Medulla oblongata (tissue), 1 donor: ENCODE measurements at regions not wholly inside any gene's neighbourhood (a gene's known extent, or its start where the extent isn't known, plus 50 kb on each side); places are given as distances from the start of the nearest gene placed in this dataset.
"Not testable (repeated sequence)": the region's sequence is repeated elsewhere in the genome, so short reads cannot be mapped to it uniquely, and the experiment has no call there.

Experiments
- DNase-seq: peaks from one replicate; pipeline ENCODE4 v3.0.0-alpha.2; 2015; ENCODE audit errors: extremely low spot score

DNA sequence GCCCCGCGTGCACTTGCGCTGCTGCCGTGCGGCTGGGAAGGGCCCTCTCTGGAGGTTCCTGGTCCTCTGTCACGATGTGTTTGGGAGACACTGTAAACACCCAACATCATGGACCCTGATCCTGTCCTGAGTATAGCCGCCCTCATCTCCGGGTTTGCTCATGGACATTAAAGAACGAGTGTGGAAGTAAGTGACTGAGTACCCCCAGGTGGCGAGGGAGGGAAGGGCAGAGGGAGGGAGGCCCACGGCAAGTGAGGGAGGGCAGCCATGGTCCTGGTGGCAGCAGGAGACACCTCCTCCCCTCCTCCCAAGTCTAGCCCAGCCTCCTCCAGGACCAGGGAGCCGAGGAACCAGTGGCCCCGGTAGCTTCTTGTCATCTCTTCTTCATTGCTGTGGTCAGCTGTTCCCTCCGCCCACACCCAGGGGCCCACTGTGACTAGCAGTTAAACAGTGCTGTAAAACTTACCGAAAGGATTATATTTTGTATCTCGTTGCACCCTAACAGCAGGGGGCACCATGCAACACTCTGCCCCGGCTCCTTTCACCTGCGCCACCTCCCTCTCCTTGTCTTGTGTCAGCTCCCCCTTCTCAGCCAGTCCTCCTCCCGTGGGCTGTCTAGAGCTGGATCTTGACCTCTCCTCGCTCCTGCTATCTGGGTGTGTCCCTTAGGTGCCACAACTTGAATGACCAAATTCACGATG lies 566.5 kb upstream of the B3GAT1 start:
- no peak for DNase-seq

DNA sequence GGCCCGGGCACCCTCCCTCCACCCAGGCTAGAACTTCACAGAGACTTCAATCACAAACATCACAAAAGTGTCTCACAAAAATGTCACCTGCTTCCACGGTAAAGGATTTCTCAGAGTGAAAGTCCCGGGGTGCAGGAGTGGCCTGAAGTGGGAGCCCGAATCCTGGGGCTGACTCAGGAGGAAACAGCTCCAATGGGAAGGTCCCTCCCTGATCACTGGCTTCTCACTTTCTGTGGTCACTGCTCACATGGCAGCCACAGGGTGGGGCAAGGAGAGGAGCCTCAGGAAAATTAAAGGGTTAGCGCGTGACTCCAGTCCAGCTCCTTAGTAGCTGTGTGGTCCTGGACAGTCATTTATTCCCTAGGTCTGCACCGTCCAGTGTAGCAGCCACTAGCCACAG lies 564.5 kb upstream of the B3GAT1 start:
- no peak for DNase-seq

DNA sequence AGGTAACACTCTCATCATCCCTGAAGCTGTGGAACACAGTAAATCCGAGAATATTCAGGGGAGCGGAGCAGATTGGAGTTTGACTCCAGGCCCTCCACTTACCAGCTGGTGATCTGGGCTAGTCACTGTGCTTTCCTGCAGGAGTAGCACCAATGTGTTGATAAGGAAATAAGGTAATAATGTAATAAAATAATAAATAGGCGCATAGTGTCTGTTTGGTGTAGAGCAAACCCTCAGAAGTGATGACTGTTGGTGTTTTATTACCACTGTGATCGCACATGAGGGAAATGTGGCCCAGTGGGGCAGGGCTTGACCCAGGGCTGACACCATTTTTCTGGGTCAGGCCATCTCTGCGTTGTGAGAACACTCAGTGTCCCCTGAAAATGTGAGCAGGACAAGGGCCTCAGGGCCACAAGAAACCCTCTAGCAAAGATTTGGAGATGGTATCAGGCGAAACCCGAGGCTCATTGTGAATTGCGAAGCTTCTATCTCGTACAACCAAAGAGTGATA lies 563.9 kb upstream of the B3GAT1 start:
- DNase-seq: no peak

DNA sequence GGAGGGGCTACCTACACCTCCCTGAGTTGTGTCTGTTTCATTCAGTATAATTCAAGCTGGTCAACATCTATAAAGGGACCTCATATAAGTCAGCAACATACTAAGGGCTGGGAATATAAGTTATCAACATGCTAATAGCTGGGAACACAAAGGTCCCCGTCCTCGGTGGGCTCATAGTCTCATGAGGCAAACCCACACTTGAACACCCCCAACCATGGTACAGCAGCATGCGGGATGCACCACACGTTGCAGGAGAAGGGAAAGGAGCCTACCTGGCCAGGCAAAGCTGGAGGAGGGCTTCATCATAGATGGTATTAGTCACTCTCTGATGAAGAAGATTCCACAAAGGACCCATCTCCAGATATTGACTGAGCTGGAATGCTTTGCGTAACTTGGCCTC lies 561.8 kb upstream of the B3GAT1 start:
- DNase-seq: no peak

DNA sequence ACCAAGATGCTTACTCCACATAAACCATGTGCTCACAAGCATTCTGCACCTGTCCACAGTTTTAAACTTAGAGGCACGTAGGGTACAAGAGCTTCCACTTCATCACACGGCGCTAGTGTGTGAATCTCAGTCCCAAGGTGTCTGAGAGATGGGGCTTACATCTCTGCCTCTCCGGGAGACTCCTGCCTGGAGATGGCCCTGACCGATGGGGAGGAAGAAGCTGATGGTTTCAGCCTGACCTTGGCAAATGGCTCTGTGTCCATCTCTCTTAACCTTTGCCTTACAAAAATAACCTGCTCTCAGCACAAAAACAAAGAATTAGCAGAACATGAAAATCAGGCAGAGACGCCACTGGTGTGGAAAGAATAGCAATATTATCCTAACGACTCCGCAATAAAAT lies 559.3 kb upstream of the B3GAT1 start:
- no peak for DNase-seq

DNA sequence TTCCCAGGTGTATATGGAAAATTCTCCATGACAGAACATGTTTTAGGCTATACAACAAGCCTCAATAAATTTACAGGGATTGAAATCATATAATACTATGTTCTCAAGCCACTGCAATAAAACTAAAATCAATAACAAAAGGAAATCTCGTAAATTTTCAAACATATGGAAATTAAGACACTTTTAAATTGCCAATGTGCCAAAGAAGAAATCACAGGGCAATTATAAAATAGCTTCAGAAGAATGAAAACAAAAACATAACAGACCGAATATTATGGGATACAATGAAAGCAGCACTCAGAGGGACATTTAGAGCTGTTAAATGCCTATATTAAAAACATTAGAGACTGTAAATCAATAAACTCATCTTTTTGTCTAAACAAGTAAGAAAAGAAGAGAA lies 555.7 kb upstream of the B3GAT1 start:
- DNase-seq: no peak

DNA sequence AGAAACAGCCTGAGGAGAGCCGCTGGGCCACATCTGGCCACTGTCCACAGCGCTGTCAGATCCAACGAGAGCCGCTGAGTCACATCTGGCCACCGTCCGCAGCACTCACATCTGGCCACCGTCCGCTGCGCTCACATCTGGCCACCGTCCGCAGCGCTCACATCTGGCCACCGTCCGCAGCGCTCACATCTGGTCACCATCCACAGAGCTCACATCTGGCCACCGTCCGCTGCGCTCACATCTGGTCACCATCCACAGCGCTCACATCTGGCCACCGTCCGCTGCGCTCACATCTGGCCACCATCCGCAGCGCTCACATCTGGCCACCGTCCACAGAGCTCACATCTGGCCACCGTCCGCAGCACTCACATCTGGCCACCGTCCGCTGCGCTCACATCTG lies 549.3 kb upstream of the B3GAT1 start:
- DNase-seq: not testable (repeated sequence)

GRCh38 chr11:134958870-134959269 lies 546.8 kb upstream of the B3GAT1 start:
- no peak for DNase-seq

- no peak for DNase-seq
Measured at GRCh38 chr11:134958336-134958640, 546.2 kb upstream of the B3GAT1 start.

- no peak for DNase-seq
Measured at GRCh38 chr11:134957540-134958335, 545.7 kb upstream of the B3GAT1 start.

DNA sequence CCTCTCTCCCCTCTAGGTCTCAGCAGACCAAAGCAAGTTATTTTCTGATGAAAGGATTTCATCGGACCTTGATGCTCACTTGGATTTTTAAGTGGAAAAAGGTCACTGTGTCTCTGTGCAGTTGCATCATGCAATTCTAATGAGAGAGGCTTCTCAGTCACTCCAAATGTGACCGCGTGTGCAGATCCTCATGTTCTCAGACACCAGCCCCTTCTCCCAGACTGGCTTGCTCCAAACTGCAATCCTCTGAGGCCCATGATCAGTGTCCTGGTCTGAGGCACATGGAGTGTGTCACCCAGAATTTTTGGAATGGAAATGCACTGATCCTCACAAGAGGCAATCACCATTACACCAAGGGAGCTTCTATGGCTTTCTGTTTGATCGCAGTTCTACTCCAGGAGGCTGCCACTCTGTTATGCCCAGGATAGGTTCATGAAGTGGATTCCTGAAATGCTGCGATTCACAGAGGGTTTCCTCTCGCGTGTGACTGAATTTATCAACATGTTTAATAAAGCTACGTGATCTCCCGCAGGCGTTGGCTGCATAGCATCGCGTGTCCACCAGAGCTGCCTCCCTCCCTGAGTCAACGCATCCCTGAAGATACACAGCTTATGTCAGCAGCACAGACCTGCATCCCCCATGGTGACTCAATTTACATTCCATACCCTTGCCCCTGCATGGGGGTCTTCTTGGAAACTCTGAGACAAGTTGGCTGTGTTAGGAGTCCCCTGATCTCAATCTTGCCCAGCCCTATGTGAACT lies 544.6 kb upstream of the B3GAT1 start:
- DNase-seq: no peak

- not testable (repeated sequence) for DNase-seq
Measured at GRCh38 chr11:134955970-134956369, 543.9 kb upstream of the B3GAT1 start.

- DNase-seq: no peak
Measured at GRCh38 chr11:134955281-134955680, 543.2 kb upstream of the B3GAT1 start.

DNA sequence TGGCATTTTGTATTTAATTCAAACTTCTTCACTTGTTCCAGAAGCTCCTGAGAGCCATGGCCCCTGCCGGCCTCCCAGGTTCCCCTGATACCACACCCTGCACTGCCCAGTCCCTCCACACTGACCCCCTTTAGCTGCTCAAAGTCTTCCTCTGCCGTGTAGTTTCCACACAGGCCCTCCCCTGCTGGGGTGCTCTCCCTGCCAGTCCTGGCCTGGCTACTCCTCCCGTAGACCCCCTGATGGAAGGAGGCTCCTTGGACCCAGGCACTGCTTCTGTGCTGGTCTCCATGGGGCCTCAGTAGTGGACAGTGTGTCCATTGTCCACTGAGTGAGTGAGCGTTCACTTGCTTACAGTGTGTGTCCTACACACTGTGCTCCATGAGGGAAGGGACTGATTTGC lies 542.4 kb upstream of the B3GAT1 start:
- DNase-seq: not testable (repeated sequence)

DNA sequence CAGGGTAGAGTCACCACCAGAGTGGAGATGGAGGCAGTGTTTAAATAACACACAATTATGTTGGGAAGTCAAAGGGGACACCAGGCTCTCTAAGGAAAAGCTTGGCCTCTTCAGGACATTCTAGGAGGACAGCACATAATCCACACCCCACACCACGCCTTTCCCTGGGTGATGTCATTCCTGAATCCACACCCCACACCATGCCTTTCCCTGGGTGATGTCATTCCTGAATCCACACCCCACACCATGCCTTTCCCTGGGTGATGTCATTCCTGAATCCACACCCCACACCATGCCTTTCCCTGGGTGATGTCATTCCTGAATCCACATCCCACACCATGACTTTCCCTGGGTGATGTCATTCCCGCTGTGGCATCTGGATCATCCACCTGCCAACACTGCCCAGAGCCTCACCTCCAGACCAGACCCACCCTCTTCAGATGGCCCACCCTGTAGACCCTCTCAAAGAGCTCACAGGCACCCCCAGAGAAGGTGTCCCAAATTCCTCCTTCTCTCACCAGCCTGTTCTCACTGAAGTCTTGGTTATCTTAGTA lies 541.5 kb upstream of the B3GAT1 start:
- DNase-seq: not testable (repeated sequence)

- DNase-seq: peak; percentile 33
Measured at GRCh38 chr11:134951305-134951700, 539.3 kb upstream of the B3GAT1 start.

DNA sequence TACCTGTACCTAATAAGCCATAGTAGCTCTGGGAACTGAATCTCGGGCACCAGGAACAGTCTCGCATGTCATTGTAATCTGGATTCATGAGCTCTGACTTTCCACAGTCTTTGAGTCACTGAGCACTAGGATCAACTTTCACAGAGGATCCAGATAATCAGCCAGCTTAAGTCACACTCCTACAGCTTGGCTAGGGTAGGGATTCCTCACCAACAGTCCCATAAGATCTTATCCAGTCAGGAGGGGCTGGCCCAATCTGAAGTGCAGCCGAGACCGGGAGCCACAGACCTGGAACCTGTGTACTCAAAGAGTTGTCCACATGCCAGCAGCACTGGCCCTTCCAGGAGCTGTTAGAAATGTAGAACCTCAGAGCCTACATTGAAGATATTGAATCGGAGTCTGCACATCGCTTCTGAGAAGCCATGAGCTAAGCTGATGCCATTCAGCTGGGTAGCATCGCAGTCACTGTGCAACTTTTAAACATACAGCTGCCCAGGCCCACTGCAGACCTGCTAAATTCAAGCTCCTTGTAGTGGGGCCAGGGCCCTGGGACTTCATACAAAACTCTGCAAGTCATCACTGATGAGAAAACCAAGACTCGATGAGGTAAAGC lies 538.8 kb upstream of the B3GAT1 start:
- no peak for DNase-seq

DNA sequence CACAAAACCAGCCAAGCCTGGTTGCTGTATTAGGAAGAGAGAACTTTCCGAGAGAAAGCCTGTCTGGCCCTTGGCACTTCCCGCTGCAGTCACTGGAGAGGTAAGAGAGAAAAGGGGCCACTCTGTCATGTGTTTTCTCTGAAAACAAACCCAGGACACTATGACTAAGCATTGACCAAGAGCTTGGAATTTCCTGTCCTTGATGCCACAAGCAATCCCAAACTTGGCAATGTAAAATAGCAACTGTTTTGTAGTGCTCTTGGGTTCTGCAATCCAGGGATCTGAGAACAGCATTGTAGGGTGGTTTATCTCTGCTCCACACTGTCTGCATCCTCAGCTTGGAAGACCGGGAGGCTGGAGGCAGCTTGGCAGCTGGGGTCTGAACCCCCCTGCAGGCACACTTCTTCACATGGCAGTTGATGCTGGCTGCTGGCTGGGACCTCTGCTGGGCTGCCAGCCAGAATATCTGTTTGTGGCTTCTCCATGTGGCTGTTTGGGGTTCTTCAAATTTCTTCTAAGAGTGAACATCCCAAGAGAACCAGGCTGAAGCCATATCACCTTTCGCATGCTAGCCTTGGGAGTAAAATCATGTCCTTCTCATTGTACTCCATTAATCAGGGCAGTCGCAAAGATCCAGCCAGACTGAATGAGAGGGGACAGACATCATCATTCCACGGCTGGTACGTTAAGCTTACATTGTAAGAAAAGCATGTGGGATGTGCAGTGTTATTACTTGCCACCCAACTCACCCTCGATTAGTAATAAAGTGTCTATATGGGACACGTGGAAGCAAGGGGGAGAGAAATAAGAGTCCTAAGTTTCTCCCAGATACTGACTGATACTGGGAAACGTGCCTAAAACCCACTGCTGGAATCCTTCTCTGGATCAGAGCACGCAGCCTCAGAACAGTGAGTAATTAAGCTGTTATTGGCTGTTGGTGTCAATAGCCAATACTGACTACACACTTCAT lies 537.4 kb upstream of the B3GAT1 start:
- DNase-seq: peak; percentile 11

DNA sequence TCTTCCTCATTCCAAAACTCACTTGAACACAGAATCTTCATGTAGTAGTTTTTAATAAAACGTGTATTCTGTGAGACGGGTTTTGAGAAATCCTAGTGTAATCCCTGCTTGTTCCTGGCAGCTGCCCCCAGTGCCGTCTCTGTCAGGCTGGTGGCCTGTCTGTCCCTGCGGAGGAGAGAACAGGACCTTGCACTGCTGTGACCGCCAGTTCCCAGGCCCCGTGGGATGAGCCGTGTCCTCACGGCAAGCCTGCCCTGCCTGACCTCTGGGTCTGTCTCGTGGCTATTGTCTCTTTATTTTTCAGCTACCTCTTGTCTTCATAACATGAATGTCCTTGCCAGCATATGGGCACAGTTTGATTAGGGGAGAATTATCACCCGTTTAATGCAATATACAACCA lies 535.5 kb upstream of the B3GAT1 start:
- DNase-seq: no peak

DNA sequence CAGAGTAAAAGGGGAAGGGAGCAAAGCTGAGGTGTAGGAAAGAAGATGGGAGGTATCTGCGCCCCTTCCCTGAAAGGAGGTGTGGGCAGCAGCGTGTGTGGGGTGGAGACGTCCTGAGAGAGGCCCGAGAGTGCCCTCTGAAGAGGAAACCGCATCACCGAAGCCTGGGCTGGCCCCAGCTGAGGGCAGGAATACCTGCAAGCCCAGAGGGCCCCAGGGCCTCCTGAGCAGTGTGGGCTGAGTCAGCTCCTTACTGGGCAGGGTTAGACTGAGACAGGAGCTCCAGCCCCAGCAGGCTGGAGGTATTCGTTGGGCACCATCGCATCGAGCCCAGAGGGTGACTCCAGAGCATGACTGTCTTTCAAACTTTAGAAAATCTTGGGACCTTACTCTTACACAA lies 534.0 kb upstream of the B3GAT1 start:
- no peak for DNase-seq

DNA sequence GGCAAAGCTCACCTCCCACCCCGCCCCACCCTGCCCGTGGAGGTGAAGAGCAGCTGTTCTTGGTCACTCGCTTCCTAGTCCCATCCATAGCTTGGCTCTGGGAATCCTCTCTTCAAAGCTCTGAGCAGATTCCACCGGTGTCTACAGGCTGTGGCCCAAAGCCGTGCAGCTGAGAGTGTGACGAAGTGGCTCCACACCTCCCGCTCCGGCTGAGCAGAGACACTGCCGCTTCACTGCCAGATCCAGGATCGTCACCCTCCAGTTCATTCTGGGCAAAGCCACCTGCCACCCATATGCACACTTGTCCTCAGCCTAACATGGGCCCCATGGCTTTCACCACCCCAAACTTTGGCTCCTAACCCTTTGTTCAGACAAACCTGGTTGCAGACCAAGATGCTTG lies 532.9 kb upstream of the B3GAT1 start:
- no peak for DNase-seq
